ENCODE measurements at regions not wholly inside any gene's neighbourhood (a gene's known extent, or its start where the extent isn't known, plus 50 kb on each side); places are given as distances from the start of the nearest gene placed in this dataset.

- H3K9me3 Mint-ChIP-seq: no peaks in the 10 kb centered on the region
- H3K36me3 Mint-ChIP-seq: no peaks in the 10 kb centered on the region
- peak; percentile 49 to 51 for ATAC-seq
- DNase-seq (ENCODE audit: low spot score in 2 of 2): peak in 1 of 2 donors; percentile 67
- H3K27ac Mint-ChIP-seq: no peak overlapping the region
Measured at GRCh38 chr19:29263305-29264135, 50.6 kb upstream of the UQCRFS1 start.

- DNase-seq (ENCODE audit: low spot score in 2 of 2): no peak
- Mint-ChIP-seq H3K36me3 (no peaks in the 10 kb centered on the region), H3K27ac (no peak overlapping the region), H3K9me3 (no peaks in the 10 kb centered on the region)
- ATAC-seq: no peak
Measured at GRCh38 chr19:29264897-29265296, 51.9 kb upstream of the UQCRFS1 start.

GRCh38 chr19:29265436-29265835 is 52.5 kb upstream of the UQCRFS1 start:
- DNase-seq (ENCODE audit: low spot score in 2 of 2) (no peak), ATAC-seq (no peak)
- Mint-ChIP-seq H3K9me3 (no peaks in the 10 kb centered on the region), H3K27ac (no peak overlapping the region), H3K36me3 (no peaks in the 10 kb centered on the region)

- no peaks in the 10 kb centered on the region for H3K9me3 Mint-ChIP-seq
- no peak for ATAC-seq
- no peak for DNase-seq (ENCODE audit: low spot score in 2 of 2)
- no peaks in the 10 kb centered on the region for H3K36me3 Mint-ChIP-seq
- H3K27ac Mint-ChIP-seq: no peak overlapping the region
Measured at GRCh38 chr19:29266001-29266400, 53.0 kb upstream of the UQCRFS1 start.

- no peak overlapping the region for H3K27ac Mint-ChIP-seq
- H3K36me3 Mint-ChIP-seq: no peaks in the 10 kb centered on the region
- H3K9me3 Mint-ChIP-seq: no peaks in the 10 kb centered on the region
- ATAC-seq: no peak
- DNase-seq (ENCODE audit: low spot score in 2 of 2): no peak
Measured at GRCh38 chr19:29266603-29267002, 53.7 kb upstream of the UQCRFS1 start.

GRCh38 chr19:29267701-29268100 is 54.8 kb upstream of the UQCRFS1 start:
- DNase-seq (ENCODE audit: low spot score in 2 of 2) (no peak), ATAC-seq (no peak)
- Mint-ChIP-seq H3K9me3 (no peaks in the 10 kb centered on the region), H3K27ac (no peak overlapping the region), H3K36me3 (no peaks in the 10 kb centered on the region)

- Mint-ChIP-seq H3K27ac (no peak overlapping the region), H3K36me3 (no peaks in the 10 kb centered on the region), H3K9me3 (no peaks in the 10 kb centered on the region)
- ATAC-seq: no peak
- DNase-seq (ENCODE audit: low spot score in 2 of 2): no peak
Measured at GRCh38 chr19:29268103-29268502, 55.2 kb upstream of the UQCRFS1 start.

GRCh38 chr19:29268721-29269393 is 55.9 kb upstream of the UQCRFS1 start:
- no peaks in the 10 kb centered on the region for H3K36me3 Mint-ChIP-seq
- no peaks in the 10 kb centered on the region for H3K9me3 Mint-ChIP-seq
- H3K27ac Mint-ChIP-seq: no peak overlapping the region
- DNase-seq (ENCODE audit: low spot score in 2 of 2) (no peak), ATAC-seq (no peak)

- ATAC-seq (no peak), DNase-seq (ENCODE audit: low spot score in 2 of 2) (no peak)
- no peaks in the 10 kb centered on the region for H3K9me3 Mint-ChIP-seq
- no peaks in the 10 kb centered on the region for H3K36me3 Mint-ChIP-seq
- no peak overlapping the region for H3K27ac Mint-ChIP-seq
Measured at GRCh38 chr19:29269641-29270040, 56.7 kb upstream of the UQCRFS1 start.

- H3K27ac Mint-ChIP-seq: no peak overlapping the region
- DNase-seq (ENCODE audit: low spot score in 2 of 2) (no peak), ATAC-seq (no peak)
- no peaks in the 10 kb centered on the region for H3K36me3 Mint-ChIP-seq
- no peaks in the 10 kb centered on the region for H3K9me3 Mint-ChIP-seq
Measured at GRCh38 chr19:29271341-29271740, 58.4 kb upstream of the UQCRFS1 start.

GRCh38 chr19:29271911-29272310 is 59.0 kb upstream of the UQCRFS1 start:
- Mint-ChIP-seq H3K27ac (no peak overlapping the region), H3K36me3 (no peaks in the 10 kb centered on the region), H3K9me3 (no peaks in the 10 kb centered on the region)
- no peak for DNase-seq (ENCODE audit: low spot score in 2 of 2)
- ATAC-seq: no peak

- ATAC-seq (no peak), DNase-seq (ENCODE audit: low spot score in 2 of 2) (no peak)
- Mint-ChIP-seq H3K36me3 (no peaks in the 10 kb centered on the region), H3K9me3 (no peaks in the 10 kb centered on the region), H3K27ac (no peak overlapping the region)
Measured at GRCh38 chr19:29273000-29273640, 60.2 kb upstream of the UQCRFS1 start.

- no peaks in the 10 kb centered on the region for H3K9me3 Mint-ChIP-seq
- ATAC-seq (no peak), DNase-seq (ENCODE audit: low spot score in 2 of 2) (no peak)
- H3K27ac Mint-ChIP-seq: no peak overlapping the region
- H3K36me3 Mint-ChIP-seq: no peaks in the 10 kb centered on the region
Measured at GRCh38 chr19:29275266-29275665, 62.3 kb upstream of the UQCRFS1 start.

GRCh38 chr19:29277102-29277501 is 64.2 kb upstream of the UQCRFS1 start:
- Mint-ChIP-seq H3K9me3 (no peaks in the 10 kb centered on the region), H3K27ac (peak overlapping the region in 1 of 2 donors; percentile 53), H3K36me3 (no peaks in the 10 kb centered on the region)
- ATAC-seq: peak; percentile 98 to 99
- DNase-seq (ENCODE audit: low spot score in 2 of 2): peak; percentile 35 to 77

- ATAC-seq (no peak), DNase-seq (ENCODE audit: low spot score in 2 of 2) (no peak)
- no peaks in the 10 kb centered on the region for H3K36me3 Mint-ChIP-seq
- no peaks in the 10 kb centered on the region for H3K9me3 Mint-ChIP-seq
- no peak overlapping the region for H3K27ac Mint-ChIP-seq
Measured at GRCh38 chr19:29278716-29279115, 65.8 kb upstream of the UQCRFS1 start.

GRCh38 chr19:29283366-29283765 is 70.4 kb upstream of the UQCRFS1 start:
- H3K36me3 Mint-ChIP-seq: no peaks in the 10 kb centered on the region
- no peaks in the 10 kb centered on the region for H3K9me3 Mint-ChIP-seq
- ATAC-seq (no peak), DNase-seq (ENCODE audit: low spot score in 2 of 2) (no peak)
- no peak overlapping the region for H3K27ac Mint-ChIP-seq

GRCh38 chr19:29285187-29285687 is 72.3 kb upstream of the UQCRFS1 start:
- Mint-ChIP-seq H3K9me3 (no peaks in the 10 kb centered on the region), H3K36me3 (no peaks in the 10 kb centered on the region), H3K27ac (no peak overlapping the region)
- DNase-seq (ENCODE audit: low spot score in 2 of 2) (no peak), ATAC-seq (no peak)
